Neural cell (in vitro differentiated cells): ENCODE measurements at regions not wholly inside any gene's neighbourhood (a gene's known extent, or its start where the extent isn't known, plus 50 kb on each side); places are given as distances from the start of the nearest gene placed in this dataset.

Experiments
- EZH2 ChIP-seq: fragments of 200-600, 300-800 bp; shearing (Covaris generic), sonication (generic); IDR thresholded peaks from 2 replicates; pipeline ENCODE4 v1.6.1; 2014; ENCODE audit warnings: antibody characterized with exemption, low read length, borderline replicate concordance, mild to moderate bottlenecking; ENCODE audit not compliant: insufficient read depth, poor library complexity, severe bottlenecking
- MXI1 ChIP-seq: fragments of 450-650 bp; conservative IDR thresholded peaks from 2 replicates; pipeline ENCODE4 v1.6.1; 2014; ENCODE audit warnings: antibody characterized with exemption, mild to moderate bottlenecking; ENCODE audit not compliant: poor library complexity, severe bottlenecking
- TF ChIP-seq, protein P1 (sequence below): fragments of 450-650 bp; IDR thresholded peaks from 2 replicates; pipeline ENCODE4 v1.5.1; 2014; ENCODE audit warnings: antibody characterized with exemption, mild to moderate bottlenecking, moderate library complexity; ENCODE audit not compliant: poor library complexity, severe bottlenecking

DNA sequence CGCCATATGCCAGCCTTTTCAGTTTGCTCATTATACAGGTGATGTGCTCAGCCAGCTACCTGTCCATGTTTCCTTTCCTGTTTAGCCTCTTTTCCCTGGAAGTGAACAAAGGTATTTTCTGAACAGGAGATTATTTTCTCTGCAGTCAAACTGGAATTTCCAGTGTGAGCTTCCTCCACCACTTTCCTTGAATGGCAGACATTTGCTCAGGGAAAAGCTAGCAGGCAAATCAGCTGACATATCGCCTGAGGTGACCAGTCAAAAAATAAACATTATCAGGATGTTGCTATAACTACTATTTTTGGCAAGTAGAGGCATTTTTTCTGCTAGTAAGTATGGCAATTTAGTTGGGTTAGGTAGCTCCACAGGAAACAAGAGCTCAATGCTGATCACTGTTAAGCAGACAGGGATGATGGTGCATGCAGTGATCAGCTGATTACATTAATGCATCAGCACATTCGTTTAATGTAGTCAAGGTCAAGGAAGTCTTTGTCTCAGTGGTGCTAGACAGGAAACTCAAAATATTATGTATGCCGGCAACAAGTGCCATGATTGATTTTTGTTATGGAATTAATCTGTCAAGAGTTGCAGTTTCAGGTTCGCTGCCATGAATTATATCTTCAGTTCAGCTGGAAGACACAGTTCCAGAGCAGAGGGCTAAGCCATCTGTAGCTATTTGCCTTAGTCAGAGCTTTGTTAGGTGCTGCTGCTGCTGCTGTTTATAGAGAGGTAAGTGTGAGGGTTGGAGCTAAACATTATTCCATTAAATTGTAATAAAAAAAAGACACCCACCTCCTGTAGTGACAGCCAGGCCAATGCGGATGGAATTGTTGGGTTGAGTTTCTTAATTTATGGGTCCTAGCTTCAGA lies 179.7 kb upstream of the ST6GALNAC5 start:
- TF ChIP-seq MXI1 (no peak), EZH2 (no peak)
- TF ChIP-seq, protein P1, sequence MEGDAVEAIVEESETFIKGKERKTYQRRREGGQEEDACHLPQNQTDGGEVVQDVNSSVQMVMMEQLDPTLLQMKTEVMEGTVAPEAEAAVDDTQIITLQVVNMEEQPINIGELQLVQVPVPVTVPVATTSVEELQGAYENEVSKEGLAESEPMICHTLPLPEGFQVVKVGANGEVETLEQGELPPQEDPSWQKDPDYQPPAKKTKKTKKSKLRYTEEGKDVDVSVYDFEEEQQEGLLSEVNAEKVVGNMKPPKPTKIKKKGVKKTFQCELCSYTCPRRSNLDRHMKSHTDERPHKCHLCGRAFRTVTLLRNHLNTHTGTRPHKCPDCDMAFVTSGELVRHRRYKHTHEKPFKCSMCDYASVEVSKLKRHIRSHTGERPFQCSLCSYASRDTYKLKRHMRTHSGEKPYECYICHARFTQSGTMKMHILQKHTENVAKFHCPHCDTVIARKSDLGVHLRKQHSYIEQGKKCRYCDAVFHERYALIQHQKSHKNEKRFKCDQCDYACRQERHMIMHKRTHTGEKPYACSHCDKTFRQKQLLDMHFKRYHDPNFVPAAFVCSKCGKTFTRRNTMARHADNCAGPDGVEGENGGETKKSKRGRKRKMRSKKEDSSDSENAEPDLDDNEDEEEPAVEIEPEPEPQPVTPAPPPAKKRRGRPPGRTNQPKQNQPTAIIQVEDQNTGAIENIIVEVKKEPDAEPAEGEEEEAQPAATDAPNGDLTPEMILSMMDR, result no peak
